LNCAP (cell line): ENCODE measurements at regions not wholly inside any gene's neighbourhood (a gene's known extent, or its start where the extent isn't known, plus 50 kb on each side); places are given as distances from the start of the nearest gene placed in this dataset.

Source experiments
- TF ChIP-seq, protein P1 (sequence below): fragments of 450-650 bp; IDR thresholded peaks from 2 replicates; pipeline ENCODE4 v1.5.1; 2017; ENCODE audit warnings: mild to moderate bottlenecking

DNA sequence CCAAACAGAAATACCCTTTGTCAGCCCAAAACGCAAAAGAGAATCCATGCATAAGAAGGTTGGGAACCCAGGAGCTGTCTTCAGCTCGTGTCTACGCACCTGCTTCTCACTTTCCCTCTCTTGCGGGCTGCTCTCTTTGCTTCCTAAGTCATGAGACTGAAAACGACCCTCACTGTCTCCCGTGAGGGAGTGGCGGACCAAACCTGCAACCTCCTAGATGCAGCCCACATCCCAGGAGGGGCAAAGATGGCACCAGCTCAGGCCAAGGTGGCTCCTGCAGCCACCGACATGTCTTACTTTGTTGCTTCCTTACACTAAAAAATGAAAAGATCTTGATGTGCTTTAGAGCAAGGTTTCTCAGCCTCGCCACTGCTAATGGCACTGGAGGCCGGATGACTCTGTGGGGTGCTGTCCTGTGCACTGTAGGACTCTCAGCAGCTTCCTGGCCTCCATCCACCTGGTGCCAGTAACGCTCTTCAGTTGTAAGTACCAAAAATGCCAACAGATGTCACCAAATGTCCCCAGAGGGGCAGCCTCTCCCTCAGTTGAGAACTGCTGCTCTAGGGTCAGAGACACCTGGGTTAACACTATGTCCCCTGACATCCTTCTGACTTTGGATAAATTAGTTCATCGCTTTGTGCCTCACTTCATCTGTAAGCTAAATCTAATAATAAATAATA is 179.8 kb upstream of the PFKP start:
- TF ChIP-seq, protein P1, sequence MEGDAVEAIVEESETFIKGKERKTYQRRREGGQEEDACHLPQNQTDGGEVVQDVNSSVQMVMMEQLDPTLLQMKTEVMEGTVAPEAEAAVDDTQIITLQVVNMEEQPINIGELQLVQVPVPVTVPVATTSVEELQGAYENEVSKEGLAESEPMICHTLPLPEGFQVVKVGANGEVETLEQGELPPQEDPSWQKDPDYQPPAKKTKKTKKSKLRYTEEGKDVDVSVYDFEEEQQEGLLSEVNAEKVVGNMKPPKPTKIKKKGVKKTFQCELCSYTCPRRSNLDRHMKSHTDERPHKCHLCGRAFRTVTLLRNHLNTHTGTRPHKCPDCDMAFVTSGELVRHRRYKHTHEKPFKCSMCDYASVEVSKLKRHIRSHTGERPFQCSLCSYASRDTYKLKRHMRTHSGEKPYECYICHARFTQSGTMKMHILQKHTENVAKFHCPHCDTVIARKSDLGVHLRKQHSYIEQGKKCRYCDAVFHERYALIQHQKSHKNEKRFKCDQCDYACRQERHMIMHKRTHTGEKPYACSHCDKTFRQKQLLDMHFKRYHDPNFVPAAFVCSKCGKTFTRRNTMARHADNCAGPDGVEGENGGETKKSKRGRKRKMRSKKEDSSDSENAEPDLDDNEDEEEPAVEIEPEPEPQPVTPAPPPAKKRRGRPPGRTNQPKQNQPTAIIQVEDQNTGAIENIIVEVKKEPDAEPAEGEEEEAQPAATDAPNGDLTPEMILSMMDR = no peak

DNA sequence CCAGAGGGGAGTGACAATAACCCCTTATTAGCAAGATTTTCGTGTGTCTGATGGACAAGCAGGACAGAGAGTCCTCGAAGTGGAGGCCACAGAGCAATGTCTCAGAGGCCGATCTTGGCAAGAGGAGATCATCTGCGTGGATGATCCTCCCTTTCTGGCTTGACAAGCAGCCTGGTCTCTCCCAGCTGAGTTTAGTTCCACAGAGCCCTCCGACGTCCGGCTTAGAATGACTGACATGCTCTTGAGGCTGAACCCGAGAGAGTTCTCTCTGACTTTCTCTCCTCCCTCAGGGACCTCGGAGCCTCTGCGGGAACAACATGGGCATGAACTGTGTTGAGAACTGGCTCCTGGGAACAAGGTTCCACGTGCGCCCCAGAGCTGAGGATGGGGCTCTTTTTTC is 180.7 kb upstream of the PFKP start:
- TF ChIP-seq, protein P1 = no peak

DNA sequence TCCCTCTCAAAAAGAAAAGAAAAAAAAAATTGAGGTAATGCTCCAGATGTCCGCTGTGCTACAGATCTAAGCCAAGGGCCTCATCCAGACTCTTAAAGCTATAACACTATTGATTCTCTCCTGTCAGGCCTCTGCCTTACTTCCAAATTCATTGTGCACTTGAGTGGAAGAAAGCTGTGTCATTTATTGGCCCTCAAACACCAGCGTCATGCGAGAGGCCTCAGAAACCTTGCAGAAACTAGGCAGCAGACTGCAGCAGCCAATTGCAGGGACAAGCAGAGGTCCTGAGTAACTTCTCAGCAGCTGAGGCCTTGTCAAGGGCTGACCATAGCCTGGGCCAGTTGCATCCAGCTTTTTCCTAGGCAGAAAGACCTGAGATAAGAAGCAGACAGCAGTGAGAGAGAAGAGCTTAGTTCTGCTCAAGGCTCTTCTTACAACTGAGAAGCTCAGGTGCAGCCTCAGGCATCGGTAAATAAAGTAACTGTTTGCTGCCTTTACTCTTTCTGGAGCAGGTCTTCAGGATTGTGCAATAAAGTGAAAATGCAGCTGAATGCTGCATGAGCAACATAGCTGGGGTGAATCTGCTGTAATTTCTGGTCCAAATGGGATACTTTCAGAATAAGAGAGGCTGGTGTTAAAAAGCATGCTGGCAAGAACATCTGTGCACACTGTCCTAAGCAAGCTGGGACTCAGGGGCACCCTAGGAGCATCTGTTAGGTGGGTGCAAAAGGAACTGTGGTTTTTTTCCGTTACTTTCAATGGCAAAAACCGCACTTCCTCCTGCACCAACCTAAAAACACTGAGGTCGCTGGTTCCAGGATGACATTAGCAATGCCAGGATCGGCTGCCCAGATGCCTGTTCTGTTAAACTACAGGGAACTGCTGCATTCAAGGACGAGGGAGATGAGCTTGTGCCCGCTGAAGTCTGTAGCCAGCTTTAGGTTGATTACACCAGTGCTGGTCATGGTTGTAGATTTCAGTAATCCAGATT is 181.8 kb upstream of the PFKP start:
- TF ChIP-seq, protein P1 = no peak

DNA sequence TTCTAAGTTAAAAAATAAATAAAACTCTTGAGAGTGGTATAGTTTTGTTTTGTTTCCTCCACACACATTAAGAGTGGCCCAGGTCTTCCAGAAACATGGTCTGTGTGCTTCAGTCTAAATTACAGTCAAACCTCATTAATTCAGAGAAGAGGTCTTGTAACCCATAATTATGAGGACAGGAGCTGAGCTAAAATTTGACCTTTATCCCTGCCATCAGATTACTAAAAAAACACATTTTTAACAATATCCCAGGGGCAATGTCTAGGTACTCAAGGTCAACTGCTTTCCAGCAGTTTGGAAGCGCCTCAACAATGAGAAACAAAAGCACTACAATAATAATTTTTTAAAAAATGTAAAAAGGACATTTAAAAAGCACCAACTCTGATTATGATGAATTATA is 184.1 kb upstream of the PFKP start:
- TF ChIP-seq, protein P1 = no peak

DNA sequence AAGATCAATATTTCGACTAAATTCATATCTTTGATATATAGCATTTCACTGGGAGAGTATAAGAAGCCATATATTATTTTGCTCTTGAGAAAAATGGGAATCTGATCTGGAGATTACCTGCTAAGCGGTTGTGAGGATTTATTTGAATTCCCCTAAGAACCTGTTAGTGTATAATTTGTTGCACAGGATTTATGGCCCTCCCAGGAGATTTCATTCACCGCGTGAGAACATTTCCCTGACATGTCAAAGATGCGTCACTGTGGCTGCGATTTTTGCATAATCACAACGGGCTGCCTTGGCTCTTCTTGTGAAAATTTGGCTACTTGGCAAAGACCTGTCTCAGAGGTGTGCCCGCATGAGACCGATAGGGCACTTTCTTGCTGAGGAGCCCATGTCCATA is 184.7 kb upstream of the PFKP start:
- TF ChIP-seq, protein P1 = no peak

DNA sequence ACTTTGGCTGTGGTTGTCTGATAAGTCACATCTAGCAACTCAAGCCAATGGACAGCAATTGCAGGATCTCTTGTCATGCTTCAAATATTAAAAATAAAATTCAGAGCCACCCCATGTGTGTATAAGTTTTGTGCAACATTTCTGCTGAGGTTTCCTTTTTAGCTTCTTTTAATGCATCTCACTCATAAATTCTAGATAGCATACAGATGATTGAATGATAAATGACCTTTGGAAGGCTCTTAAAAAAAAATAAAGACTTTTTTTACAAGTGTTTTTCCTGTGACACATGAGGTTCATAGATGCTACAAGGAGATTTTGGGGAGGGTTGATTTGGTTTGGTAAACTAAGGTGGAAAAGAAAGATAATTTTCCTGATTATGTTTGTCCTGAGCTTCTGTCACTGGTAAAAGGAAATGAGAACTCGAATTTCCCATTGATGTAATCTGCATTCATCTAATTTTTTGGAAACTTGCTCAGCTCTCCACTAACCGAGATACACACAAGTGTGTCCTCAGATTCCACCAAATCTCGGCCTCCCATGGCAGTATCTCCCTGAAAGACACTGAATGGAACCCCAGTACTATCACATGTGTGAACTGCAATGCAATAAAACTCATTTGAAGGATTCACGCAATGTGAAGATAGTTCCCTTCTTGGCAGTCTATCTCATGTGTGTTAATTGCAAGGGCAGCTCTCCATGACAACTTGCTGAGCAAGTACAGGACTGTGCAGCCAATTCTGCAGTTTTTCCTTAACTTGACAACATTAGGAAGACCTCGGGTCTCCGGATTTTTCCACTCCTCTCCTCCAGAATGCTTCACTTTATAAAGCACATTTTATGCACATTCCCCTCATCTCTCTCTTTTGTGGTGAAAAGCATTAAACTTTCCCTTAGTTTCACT is 185.4 kb upstream of the PFKP start:
- TF ChIP-seq, protein P1 = no peak

DNA sequence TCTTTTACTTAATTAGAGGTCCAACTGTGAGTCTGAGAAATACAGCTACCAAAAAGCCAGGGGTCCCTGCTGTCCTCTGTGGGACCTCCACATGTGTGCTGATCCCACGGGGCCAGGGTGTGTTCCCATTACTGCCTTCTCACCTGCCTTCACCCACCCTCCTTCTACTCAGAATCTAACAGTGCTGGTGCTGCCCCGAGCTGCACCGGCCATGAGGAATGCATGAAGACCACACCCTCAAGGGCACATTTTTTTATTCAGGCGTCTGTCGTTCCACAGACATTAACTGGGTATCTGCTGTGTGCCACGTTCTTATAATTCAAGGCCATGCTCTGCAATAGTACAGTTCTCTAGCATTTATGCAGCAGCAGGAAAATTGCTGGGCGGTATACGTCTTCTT is 188.5 kb upstream of the PFKP start:
- TF ChIP-seq, protein P1 = no peak
